WERI-Rb-1 (cell line): ENCODE measurements at regions not wholly inside any gene's neighbourhood (a gene's known extent, or its start where the extent isn't known, plus 50 kb on each side); places are given as distances from the start of the nearest gene placed in this dataset.

Source experiments
- DNase-seq: peaks from one replicate; pipeline ENCODE4 v3.0.0-alpha.2; 2020
- H3K27ac ChIP-seq: fragments of 250-450 bp; sonication (Bioruptor Pico); 2 replicates; pipeline ENCODE4 v1.5.1; 2020; ENCODE audit warnings: mild to moderate bottlenecking, moderate library complexity
- H3K27me3 ChIP-seq: fragments of 250-450 bp; sonication (Bioruptor Pico); 2 replicates; pipeline ENCODE4 v1.5.1; 2021; ENCODE audit warnings: mild to moderate bottlenecking, low read depth, moderate library complexity; ENCODE audit not compliant: insufficient read depth, severe bottlenecking
- H3K36me3 ChIP-seq: fragments of 250-450 bp; sonication (Bioruptor Pico); 2 replicates; pipeline ENCODE4 v1.5.1; 2020; ENCODE audit warnings: mild to moderate bottlenecking, moderate library complexity
- H3K4me3 ChIP-seq: 2 replicates; pipeline ENCODE4 v1.5.1; 2011; ENCODE audit warnings: low read depth, mild to moderate bottlenecking, control low read depth, low read length
- H3K9me3 ChIP-seq: fragments of 250-450 bp; sonication (Bioruptor Pico); 2 replicates; pipeline ENCODE4 v1.5.1; 2021; ENCODE audit warnings: mild to moderate bottlenecking, moderate library complexity; ENCODE audit not compliant: severe bottlenecking
- CTCF ChIP-seq: IDR thresholded peaks from 2 replicates; pipeline ENCODE4 v1.5.1; 2011; ENCODE audit warnings: low read depth, mild to moderate bottlenecking, control low read depth, inconsistent platforms, low read length

GRCh38 chr2:137836671-137837070 lies 127.6 kb upstream of the HNMT start:
- H3K36me3 ChIP-seq = no peaks in the 10 kb centered on the region
- no peak for TF ChIP-seq CTCF
- no peaks in the 10 kb centered on the region for H3K27me3 ChIP-seq
- no peak for DNase-seq
- H3K27ac ChIP-seq = no peak overlapping the region
- H3K9me3 ChIP-seq = peaks cover 2% of the 10 kb centered on the region
- no peak overlapping the region for H3K4me3 ChIP-seq

- no peak for TF ChIP-seq CTCF
- Histone ChIP-seq H3K9me3 (peaks cover 2% of the 10 kb centered on the region), H3K36me3 (no peaks in the 10 kb centered on the region), H3K4me3 (no peak overlapping the region), H3K27ac (no peak overlapping the region), H3K27me3 (no peaks in the 10 kb centered on the region)
- no peak for DNase-seq
Observed at GRCh38 chr2:137837830-137838229, 126.4 kb upstream of the HNMT start.

GRCh38 chr2:137838255-137839092 lies 125.8 kb upstream of the HNMT start:
- Histone ChIP-seq H3K36me3 (no peaks in the 10 kb centered on the region), H3K27ac (no peak overlapping the region), H3K9me3 (peaks cover 2% of the 10 kb centered on the region), H3K4me3 (no peak overlapping the region), H3K27me3 (no peaks in the 10 kb centered on the region)
- TF ChIP-seq CTCF = peak; percentile 19; the same call in 1 of the 2 replicates
- DNase-seq = no peak

GRCh38 chr2:137842430-137842829 lies 121.8 kb upstream of the HNMT start:
- Histone ChIP-seq H3K27me3 (no peaks in the 10 kb centered on the region), H3K9me3 (peaks cover 7% of the 10 kb centered on the region), H3K4me3 (no peak overlapping the region), H3K27ac (no peak overlapping the region), H3K36me3 (no peaks in the 10 kb centered on the region)
- no peak for DNase-seq
- TF ChIP-seq CTCF = no peak

- Histone ChIP-seq H3K27ac (no peak overlapping the region), H3K9me3 (peaks cover 7% of the 10 kb centered on the region), H3K36me3 (no peaks in the 10 kb centered on the region), H3K4me3 (no peak overlapping the region), H3K27me3 (no peaks in the 10 kb centered on the region)
- no peak for TF ChIP-seq CTCF
- no peak for DNase-seq
Observed at GRCh38 chr2:137842952-137843351, 121.3 kb upstream of the HNMT start.

GRCh38 chr2:137845422-137845821 lies 118.9 kb upstream of the HNMT start:
- no peak overlapping the region for H3K4me3 ChIP-seq
- no peaks in the 10 kb centered on the region for H3K36me3 ChIP-seq
- peaks cover 5% of the 10 kb centered on the region for H3K9me3 ChIP-seq
- TF ChIP-seq CTCF = no peak
- no peak for DNase-seq
- no peak overlapping the region for H3K27ac ChIP-seq
- H3K27me3 ChIP-seq = no peaks in the 10 kb centered on the region
